Embryonic facial prominence (tissue), 1 donor: ENCODE measurements at regions not wholly inside any gene's neighbourhood (a gene's known extent, or its start where the extent isn't known, plus 50 kb on each side); places are given as distances from the start of the nearest gene placed in this dataset.
"Not testable (repeated sequence)": the region's sequence is repeated elsewhere in the genome, so short reads cannot be mapped to it uniquely, and the experiment has no call there.

Experiments used
- DNase-seq: peaks from one replicate; pipeline ENCODE4 v3.0.0-alpha.2; 2016; ENCODE audit errors: extremely low spot score

DNA sequence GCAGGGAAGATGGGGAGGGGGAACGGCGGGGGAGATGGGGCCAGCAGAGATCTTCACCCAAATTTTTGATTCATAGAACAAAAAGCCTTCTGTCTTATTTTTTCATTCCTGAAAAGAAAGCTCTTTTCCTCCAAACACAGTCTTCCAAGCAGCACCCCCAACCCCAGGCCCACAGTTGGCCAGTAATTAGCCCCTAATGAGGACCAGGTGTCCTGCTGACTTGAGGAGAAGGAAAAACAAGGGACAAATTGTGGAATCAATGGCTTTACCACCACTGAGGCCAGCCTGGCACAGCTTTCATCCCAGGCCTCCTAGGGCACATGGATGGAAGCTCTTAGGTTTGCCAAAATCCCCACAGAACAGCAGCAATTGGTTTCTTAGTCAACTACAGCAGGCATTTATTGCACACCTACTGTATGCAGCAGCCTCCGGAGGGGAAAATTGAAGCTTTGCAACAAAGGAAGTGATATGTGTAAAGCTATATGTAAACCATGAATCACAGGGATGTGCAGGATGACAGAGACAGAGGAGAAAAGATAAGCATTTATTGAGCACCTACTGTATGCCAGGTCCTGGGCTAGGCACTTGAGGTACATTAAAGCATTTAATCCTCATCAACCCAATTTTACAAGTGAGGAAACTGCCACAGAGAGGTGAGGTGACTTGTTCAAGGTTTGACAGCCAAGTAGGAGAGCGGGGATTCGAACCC lies 199.5 kb downstream of the TBC1D2B start:
- DNase-seq, result no peak

DNA sequence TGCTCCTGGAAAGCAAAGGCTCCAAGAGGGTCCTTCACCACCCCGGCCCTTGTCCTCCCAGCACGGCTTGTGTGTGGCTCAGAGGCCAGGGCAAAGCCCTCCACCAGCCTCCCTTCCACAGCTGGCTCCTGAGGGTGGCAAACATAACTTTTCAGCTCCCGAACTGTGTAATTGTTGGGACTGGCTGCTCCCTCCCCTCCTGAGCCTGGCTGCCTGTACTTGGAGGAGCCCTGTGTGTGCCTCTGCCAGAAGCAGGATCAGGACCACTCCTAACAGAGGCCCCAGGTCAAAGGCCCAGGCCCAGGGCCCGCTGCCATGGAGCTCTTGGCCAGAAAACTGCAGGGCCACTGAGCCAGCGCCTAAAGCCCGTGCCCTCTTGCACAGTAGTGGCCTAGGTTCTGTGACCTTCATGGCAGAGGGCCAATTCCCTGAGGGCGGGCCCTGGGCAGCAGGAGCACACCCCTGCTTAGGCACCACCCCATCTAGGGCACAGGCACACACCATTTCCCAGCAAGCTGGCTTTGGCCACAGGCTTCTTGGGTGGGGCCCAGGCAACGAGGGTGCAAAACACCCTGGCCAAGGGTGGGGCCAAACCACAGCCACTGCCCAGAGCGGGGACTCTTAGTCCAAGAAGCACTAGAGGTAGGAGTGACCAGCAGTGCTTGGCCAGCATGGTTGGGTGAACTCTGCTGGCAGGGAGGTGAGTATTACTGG lies 201.2 kb downstream of the TBC1D2B start:
- DNase-seq, result not testable (repeated sequence)

DNA sequence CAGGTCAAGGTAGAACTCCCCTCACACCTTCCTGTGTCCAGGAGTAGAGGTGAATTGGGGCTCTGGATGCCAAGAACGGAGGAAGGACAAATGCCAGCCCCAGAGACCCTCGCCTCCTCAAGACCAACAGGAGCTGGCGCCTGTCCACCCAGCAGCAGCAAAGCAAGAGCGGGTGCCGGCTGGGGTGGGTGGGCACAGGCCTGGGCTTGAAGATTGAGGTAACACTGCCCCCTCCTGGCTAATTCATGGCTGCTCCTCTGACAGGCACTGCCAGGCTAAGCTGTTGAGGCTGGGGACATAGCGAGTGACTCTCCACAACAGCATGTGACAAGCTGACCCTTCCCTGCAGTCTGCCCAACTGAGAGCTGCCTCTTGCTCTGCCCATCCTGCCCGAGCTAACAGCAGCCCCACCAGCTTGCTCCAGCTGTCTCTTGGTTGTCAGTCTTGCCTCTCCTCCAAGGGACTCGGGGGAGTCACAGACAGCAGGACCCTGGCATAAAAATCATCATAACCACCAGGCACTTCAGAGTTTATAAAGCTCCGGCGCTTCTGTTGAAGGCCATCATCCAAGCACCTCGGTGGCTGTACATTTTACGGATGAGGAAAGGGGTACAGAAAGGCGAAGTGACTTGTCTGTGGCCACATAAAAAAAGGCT lies 202.3 kb downstream of the TBC1D2B start:
- DNase-seq, result not testable (repeated sequence)

DNA sequence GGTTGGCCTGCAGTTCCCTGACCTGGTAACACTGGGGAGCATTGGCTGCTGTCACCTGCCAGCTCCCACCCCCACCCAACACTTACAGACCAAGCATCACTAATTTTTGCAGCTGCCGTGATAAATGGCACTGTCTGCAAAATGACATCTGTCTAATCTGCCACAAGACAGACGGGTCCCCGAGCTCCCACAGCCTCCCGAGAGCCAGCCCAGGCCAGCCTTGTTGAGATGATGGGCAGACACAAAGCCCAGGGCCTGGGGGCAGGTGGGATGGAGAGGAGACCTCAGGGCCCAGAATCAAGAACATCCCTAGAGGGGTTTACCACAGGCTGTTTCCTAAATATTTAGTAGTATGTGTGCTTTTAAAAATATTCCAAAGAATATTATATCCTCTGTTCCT lies 203.4 kb downstream of the TBC1D2B start:
- DNase-seq, result no peak

DNA sequence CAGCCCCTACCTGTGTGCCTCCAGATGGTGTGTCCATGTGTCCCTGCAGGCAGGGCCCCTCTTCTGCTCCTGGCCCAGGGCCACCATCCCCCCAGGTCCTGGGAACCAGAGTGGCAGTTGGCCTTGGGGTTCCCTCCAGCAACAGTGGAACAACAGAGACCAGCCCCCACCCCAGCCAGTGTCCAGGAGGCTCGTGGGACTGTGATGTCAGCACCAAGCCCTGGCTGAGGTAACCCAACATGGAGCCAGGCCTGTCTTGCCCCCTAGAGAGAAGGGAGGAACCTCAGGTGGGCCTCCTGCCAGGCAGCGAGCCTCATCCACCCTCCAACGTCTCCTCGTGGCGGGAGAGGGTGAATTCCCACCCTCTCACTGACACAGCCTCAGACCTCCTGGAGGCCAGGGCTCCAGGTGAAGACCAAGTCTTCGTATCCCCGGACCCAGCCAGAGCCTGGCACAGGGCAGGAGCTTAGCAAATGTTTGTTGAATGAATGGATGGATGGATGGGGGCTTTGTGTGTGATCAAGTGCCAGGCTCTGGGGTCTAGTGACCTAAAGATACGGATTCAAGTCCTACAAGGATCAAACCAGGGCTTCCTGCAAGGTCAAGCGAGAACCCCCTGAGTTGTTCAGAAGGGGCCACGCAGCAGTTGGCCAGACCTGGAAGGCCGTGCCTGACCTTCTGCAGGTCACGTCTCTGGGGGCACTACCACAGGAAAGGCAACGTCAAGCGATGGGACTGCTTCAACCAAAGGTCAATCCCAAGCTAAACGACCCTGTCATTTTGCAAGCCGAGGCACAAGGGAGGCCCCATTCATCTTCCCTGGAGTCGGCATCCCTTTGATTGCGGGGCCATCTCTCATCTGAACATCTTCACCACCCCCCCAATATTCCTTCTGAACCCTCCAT lies 204.7 kb downstream of the TBC1D2B start:
- not testable (repeated sequence) for DNase-seq

DNA sequence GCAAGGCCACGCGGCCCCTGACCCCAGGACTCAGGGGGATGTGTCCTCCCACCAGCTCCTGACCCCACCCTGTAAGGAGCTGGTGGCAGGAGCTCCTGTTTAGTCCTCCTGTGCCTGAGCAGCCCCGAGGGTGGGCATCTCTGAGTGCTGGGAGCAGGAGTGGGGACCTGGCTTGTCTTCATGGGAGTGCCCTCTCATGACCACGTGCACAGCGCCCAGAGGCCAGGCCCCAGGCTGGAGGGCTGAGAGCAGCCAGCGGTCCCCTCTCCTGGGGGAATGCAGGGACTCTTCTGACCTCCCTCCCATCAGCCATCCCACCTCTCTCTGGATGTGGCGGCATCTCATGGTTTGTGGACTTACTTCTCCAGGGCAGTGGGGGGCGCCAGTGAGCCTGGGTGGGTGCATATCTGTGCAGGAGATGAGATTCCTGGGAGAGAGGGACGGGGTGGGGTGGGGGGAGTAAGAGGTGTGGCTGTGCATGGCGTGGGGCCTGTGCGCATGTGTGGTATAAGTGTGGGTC lies 205.6 kb downstream of the TBC1D2B start:
- DNase-seq, result no peak

DNA sequence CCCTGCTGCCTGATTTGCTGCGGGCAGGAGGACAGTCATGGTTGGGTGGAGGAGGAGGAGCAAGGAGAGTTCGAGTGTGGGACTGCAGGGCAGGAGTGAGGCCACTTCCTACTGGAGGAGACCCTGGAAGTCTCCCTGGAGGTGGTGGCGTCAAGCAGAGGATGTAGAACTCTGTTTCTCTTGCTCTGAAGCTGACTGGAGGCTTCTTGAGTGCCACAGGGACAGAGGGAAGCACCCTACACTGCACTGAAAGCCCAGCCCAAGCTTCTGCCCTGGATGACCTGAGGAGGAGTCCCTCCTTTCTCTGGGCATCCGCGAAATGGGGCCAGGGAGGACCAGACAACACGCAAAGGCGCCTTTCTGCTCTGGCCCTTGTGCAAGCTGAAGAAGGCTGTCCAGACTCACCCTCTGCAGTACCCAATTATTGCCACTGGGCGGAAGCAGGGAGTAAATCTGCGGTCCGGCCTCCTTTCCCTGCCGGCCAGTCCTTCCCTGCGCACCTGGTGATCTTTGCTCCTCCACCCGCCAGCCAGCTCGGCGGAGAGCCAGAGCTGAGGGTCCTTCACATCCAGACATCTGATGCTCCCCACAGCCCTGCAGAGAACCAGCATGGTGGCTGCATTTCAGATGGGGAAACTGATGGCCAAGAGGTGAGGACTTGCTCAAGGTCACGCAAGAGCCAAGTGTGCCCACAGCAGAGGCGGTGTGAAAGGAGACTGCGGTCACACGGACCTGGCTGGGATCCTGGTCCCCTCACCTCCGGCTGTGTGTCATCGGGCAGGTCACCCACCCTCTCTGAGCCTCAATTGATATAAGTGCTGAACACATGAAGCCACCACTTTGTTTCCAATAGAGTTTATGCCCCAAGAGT lies 207.1 kb downstream of the TBC1D2B start:
- DNase-seq, result no peak

DNA sequence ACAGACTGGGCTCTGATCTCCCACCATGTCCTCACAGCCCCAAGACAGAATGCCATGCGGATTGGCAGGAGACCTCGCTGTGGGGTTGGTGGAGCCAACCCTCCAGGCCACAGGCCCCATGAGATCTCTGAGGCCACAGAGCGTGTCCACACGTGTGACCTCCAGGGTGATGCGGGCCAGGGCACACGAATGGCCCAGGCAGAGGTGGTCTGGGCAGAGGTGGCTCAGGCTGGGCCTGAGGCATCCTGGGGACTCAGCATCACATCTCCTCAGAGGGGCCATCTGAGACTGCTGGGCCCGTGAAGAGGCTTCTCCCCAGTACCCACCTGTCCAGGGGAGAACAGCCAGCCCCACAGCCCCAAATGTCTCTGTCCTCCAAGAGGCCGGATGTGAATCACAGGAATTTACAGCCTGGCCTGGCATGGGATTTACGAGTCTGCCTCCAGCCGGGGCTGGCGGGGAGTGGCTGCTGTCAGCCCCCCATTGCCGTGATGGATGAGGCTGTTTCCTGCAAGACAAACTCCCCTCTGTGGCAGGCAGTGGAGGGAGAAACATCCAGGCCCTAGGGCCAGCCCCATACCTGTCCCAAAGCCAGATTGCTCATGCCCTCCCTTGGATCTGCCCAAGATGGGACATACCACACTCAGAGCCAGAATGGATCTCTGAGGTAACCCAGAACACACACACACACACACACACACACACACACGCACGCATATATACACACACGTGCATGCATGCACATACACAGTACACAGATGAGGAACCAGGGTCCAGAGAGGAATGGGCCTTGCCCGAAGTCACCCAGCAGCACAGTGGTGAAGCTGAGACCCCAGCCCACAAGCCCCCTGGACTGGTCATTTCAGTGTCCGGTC lies 208.3 kb downstream of the TBC1D2B start:
- no peak for DNase-seq

DNA sequence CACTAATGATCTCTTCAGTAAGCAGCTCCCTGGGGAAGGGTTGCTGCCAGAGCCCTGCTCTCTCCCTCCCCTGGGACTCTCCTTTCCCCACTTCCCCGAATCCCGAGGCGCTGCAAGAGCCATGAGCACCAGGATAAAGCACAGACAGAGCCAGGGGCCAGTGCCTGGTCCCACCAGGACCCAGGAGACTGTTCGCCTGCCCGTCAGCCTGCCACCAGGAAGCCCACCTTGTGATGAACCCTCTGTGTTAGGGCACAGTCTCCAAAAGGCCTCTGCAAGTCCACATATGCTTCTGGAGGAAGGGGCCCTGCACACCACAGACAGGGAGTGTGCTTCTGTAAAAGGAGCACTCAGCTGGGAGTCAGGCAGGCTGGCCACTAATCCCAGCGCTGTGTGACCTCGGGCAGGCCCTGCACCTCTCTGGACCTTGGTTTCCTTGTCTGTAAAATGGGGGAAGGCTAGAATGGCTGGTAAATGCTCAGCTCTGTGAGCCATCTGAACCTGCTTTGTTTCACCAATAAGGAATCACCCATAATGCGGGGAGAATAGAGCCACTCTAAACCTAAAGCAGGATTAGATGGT lies 209.4 kb downstream of the TBC1D2B start:
- DNase-seq, result not testable (repeated sequence)

DNA sequence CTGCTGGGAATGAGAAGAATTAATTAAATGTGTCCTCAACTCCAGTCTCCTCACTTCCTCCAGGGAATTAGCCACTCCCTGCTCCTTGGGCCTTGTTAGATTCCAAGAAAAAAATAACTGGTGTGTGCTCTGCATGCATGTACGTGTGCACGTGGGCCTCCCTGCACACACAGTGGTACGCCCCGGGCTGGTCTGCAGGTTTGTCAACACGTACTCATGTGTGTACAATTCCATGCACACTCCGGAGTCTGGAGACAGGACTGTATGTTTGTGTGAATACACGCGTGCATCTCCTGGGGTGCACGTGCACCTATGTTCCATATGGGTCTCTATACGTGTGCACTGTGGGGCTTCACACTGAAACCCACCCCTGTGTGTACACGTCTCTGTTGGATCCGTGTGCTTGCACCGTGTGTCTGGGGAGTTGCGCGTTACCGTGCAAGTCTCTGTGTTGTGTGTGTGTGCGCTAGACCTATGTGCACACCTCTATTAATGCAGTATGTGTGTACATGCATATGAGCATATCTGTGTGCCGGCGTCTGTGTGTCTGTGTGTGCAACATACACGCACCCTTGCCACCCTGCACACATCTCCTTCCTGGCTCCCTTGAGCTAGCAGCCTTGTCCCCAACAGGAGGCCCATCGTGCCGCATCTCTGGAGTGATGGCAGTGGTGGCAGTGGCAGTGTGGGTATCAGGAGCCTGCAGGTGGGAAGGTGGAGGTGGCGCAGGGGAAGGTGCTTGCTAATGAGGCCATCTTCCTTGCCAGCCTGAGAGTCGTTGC lies 210.1 kb downstream of the TBC1D2B start:
- no peak for DNase-seq

DNA sequence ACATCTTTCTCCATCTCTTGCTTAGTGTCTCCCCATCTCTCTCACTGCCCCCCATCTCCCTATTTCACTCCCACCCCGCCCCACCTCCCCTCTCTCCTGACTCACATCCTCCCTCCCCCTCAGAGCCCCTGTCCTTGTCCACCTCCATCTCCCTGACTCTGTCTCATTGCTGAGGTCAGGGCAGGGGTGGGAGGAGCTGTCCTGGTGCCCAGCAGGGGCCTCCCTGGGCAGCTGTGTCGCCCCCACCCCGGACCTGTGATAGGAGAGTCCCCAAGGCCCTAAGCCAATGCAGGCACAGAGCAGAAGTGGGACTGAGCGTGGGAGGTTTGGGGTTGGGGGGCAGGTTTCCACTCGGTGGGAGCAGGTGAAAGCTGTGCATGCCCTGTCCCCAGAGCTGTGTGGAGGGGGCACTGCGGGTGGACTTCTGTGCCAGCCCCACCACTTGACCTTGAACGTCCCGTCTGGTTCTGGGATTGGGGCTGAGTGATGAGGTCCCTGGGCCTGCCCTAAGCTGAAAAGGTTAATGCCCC lies 210.8 kb downstream of the TBC1D2B start:
- DNase-seq, result no peak

DNA sequence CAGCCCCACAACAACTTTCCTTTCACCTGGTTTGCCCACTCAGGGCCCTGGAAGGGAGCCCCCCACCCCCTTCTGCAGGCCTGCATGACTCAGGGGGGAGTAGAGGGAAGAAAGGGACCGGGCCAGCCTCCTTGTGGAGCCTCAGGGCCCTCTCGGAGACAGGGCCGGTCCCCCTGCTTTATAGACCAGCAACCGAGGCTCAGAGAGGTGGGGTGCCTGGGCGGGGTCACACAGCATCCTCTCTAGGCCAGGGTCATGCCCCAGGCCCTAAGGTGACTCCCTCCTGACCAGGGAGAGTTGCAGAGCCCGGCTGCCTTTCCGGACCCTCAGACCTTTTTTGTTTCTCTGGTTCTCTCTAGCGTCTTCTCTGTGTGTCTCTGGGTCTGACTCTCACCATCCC lies 211.3 kb downstream of the TBC1D2B start:
- DNase-seq, result no peak

DNA sequence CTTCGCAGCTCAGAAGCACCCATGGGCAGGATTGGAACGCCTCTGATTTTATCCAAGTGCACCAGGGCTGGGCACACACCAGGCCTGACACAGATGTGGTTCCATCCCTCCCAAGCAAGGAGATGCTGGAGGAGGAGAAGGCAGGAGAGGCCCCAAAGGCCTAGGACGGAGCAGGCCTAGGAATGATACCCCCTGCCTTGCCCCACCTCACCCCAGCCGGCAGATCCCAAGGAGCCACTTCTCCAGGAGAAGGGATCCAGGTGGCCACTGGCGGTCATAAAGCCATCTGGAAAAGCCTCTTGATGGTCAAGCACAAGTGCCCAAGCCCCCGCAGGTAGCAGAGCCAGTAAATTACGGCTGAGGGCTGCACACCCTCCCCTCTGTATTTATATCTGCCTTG lies 211.8 kb downstream of the TBC1D2B start:
- DNase-seq, result no peak

DNA sequence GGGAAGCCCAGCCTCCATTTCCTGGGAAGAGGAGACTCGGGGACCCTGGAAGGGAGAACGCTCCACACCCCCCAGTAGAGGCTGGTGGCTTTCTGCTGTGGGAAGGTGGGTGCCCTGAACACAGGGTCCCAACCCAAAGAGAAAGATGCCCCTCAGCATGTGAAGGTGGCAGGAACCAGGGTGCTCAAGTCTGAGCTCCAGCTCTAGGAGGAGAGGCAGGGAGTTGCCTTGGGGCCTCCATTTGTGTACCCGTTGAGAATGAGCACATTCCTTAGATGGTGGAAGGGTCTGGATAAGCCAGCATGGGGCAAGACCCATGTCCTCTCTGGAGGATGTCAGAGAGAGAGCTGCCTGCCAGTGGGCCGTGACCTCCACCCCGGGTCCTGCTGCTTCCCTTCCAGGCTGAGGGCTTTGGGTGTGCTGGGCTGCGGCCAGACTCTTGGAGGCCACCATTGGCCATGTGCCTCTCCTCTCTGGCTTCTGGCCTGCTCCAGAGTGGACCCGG lies 212.4 kb downstream of the TBC1D2B start:
- no peak for DNase-seq

DNA sequence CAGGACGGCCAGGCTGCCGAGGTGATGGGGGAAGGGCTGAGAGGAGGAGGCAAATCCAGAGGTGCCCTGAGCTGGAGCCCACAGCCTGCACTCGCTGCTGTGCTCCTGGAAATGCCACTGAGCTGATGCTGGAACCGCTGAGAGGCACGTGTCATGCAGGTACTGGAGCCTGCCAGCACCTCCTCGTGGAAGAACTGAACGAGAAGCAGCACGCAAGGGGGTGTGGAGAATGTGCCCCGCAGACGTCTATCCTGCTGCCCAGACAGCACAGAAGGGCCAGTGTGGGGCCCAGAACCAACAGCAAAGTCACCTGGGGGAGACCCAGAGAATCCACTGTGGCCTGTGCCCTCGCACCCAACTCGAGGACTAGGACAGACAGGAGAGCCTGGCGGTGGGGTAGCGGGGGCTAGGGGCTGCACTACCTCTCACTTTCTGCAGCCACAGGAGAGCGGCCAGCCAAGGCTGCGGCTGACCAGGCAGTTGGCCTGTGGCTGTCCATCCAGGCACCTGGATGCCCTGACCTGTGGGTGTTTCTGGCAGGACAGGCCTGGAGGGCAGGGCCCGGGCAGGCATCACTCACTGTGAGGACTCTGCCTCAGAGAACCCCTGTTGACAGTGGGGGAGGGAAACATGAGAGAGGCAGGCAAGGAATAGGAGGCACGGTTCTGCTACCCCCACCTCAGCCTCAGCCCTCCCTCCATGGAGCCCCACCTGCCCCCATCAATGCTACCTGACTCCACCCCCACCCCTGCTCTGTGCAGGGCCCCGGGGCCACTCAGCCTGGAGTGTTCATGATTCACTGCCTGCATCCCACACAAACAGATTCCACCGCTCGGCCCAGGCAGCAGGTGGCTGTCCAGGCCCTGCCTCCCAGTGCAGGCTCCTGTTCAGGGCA lies 213.1 kb downstream of the TBC1D2B start:
- no peak for DNase-seq

DNA sequence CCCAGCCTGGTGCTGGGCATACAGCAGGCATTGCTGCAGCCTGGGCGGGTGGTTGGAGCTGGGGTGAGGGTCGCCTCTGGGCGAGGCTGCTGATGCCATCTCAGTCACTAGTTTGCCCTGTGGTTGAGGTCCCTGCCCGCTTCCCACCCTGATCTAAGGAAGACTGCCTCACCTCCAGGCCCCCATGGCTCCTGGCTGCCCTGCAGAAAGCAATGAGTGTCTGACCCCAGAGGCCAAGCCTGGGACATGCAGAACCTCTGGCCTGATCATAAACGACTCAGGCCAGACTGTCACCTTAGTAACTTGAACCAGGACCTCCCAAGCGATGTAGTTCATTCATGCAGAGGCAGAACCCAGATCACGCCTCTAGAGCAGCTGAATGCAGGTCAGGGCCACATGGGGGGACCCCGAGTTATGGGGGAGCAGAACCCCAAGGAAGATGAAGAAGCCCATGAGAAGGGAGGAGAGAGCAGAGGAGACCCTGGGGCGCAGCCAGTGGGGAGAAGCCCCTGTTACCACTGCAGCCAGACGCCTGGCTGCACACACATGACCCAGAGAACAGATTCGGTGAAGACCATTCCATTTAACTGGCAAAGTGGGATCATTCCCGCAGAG lies 213.9 kb downstream of the TBC1D2B start:
- no peak for DNase-seq
